SKM-1 (cell line): ENCODE measurements at regions not wholly inside any gene's neighbourhood (a gene's known extent, or its start where the extent isn't known, plus 50 kb on each side); places are given as distances from the start of the nearest gene placed in this dataset.
"Not testable (repeated sequence)": the region's sequence is repeated elsewhere in the genome, so short reads cannot be mapped to it uniquely, and the experiment has no call there.

Source experiments
- DNase-seq: peaks from one replicate; lab custom pipeline; 2025; ENCODE audit not compliant: unreplicated experiment; lab: John Stamatoyannopoulos, UW

- not testable (repeated sequence) for DNase-seq
Measured at GRCh38 chr7:97928844-97929243, 56.6 kb upstream of the ASNS start.

GRCh38 chr7:97927790-97928748 is 55.9 kb upstream of the ASNS start:
- DNase-seq: peak; percentile 21
